GM18508 (cell line): ENCODE measurements at regions not wholly inside any gene's neighbourhood (a gene's known extent, or its start where the extent isn't known, plus 50 kb on each side); places are given as distances from the start of the nearest gene placed in this dataset.
"Not testable (repeated sequence)": the region's sequence is repeated elsewhere in the genome, so short reads cannot be mapped to it uniquely, and the experiment has no call there.

Experiments
- ATAC-seq: cut with Tn5 transposase; IDR thresholded peaks from one replicate; pipeline ENCODE4 v1.9.1; 2021; ENCODE audit warnings: moderate number of reproducible peaks; ENCODE audit not compliant: insufficient read depth, unreplicated experiment

GRCh38 chr4:11069581-11070211, 359.0 kb downstream of the HS3ST1 start:
- ATAC-seq = no peak

DNA sequence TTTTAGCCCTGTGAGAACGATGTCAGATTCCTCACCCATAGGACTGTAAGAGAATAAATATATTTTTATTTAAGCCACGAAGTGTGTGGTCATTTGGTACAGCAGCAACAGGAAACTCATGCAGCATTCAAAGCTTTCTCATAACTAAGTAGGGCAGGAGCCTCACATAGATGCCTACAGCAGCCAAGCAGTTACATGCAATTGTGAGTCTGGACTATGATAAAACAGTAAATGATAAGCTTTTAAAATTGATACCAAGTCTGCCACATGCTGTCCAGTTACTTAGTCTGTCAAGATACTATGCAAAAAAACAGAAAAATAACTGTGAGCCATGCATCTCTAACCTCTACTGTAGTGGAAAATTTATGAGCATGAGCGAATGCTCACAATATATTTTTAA, 359.6 kb downstream of the HS3ST1 start:
- no peak for ATAC-seq

- ATAC-seq = not testable (repeated sequence)
Observed at GRCh38 chr4:11066584-11066983, 362.1 kb downstream of the HS3ST1 start.

DNA sequence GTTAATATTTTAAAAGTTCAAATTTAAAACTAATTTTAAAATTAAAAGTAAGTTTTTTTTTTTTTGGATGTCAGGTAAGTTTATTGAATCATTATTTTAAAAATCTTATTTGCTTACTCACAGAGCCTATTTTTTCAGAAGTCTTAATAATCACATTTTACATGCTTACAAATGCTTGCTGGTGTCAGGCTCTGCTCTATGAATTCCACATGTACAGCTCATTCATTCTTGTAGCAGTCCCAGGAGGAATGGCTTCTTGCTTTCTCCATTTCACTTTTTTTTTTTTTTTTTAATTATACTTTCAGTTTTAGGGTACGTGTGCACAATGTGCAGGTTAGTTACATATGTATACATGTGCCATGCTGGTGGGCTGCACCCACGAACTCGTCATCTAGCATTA, 368.1 kb downstream of the HS3ST1 start:
- ATAC-seq = not testable (repeated sequence)

DNA sequence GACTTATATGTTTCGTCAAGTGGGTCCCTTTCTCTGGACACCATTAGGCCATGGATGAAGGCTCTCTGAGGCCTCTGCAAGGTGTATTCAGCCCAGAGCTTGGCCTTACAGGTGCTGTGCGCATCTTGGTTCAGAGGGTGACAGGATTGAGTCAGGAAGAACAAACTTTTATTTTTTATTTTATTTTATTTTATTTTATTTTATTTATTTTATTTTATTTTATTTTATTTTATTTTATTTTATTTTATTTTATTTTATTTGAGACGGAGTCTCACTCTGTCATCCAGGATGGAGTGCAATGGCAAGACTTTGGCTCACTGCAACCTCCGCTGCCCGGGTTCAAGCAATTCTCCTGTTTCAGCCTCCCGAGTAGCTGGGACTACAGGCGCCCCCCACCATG, 370.4 kb upstream of the CLNK start:
- not testable (repeated sequence) for ATAC-seq

- no peak for ATAC-seq
Observed at GRCh38 chr4:11053601-11054220, 369.1 kb upstream of the CLNK start.

DNA sequence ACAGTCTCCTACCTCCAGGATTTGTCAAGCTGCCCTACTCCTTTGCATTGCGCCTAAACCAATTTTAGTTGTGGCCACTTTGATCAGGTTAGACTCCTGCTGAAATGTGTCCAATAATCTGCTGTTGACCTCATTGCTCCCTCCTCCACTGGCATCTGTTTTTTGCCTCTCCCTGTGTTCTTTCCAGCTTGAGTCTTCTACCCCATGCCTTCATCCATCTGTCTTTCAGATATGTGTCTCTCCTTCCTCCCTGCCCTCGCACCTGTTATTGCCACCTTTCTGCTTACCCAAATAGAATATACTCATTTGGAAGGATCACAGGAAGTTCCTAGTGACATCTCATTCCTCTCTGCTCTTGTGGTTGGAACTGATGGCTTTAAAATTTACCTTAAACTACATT, 366.6 kb upstream of the CLNK start:
- ATAC-seq = no peak

DNA sequence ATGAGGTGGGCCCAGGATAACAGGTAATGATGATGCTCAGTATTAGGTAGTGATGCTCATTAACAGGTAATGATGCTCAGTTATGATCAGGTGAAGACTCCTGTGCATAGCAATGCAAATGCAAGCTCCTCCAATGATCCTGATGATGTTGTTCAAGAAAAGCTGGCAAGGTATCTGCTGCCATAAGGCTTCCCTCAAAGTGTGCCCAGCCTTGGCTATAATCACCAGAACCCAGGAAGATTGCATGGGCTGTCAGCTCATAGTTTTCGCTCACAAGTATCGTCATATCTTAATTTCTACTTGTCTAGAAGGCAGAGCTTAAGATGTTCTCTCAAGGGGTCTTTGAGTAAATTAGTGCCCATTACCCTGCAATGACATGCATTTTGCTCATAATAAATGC, 366.2 kb upstream of the CLNK start:
- ATAC-seq = no peak

DNA sequence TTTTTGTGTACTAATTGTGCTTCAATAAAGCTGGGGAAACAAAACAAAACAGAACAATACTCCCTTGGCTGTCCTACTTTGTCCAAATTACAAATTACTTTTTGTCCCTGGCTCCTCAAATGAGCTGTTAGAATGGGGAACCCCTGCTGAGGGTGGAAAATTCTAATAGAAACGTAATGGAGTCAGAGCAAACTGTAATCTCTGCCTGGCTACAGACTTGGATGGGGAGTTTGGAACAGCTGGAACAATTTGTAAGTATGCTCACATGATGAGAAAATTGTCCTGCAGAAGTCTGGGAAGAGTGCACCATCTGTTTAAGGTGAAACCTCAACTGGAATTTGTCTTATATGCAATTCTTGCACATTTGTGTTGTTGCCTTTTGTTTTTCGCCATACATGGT, 364.4 kb upstream of the CLNK start:
- no peak for ATAC-seq

DNA sequence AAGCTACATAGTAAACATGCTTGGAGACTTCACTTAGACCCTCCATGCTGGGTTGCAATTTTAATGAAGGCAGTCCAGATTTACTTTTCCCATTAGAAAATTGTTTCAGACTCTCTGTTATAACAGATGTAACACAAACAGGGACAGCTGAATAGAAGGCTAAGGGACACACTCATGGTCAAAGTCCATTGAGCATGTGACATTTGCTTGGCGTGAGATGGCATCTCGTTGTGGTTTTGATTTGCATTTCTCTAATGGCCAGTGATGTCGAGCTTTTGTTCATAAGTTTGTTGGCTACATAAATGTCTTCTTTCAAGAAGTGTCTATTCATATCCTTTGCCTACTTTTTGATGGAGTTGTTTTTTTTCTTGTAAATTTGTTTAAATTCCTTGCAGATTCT, 358.2 kb upstream of the CLNK start:
- ATAC-seq = no peak

- ATAC-seq = no peak
Observed at GRCh38 chr4:11039634-11040131, 355.1 kb upstream of the CLNK start.

DNA sequence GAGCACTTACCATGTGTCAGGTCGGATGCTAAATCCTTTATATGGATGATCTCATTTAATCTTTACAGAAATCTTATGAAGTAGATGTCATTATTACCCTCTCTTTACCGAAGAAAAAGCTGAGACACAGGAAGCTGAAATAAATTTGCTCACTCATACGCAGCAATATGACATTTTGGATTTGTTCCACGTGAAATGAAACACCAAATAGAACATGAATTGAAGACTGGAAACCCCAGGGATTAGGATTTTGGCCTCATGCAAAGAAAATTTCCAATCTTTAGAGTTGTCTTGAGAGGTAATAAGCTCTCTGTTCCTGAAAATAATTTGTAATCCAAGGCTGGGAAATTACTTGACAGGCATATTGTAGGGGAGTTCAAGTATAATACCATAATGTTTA, 354.4 kb upstream of the CLNK start:
- ATAC-seq = no peak

- no peak for ATAC-seq
Observed at GRCh38 chr4:11037637-11038036, 353.1 kb upstream of the CLNK start.

DNA sequence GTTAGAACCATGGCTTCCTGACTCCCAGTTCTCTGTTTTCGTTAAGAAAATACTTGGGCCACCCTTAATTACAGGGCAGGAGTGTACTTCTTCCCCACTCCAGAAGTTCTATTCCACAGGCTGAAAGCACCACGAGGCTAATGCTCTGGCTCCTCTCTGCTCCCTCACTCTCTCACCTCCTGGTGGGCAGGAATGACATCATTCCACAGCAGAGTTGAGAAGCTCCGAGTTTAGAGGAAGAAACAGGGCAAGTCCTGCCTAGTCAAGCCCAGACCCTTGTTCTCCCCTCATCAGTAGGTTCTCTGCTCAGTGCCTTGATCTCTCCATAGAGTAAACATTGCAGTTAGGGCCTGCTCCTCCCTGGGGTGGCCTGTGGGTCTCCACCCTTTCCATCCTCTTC, 343.8 kb upstream of the CLNK start:
- no peak for ATAC-seq

GRCh38 chr4:11021333-11021732, 336.8 kb upstream of the CLNK start:
- no peak for ATAC-seq

DNA sequence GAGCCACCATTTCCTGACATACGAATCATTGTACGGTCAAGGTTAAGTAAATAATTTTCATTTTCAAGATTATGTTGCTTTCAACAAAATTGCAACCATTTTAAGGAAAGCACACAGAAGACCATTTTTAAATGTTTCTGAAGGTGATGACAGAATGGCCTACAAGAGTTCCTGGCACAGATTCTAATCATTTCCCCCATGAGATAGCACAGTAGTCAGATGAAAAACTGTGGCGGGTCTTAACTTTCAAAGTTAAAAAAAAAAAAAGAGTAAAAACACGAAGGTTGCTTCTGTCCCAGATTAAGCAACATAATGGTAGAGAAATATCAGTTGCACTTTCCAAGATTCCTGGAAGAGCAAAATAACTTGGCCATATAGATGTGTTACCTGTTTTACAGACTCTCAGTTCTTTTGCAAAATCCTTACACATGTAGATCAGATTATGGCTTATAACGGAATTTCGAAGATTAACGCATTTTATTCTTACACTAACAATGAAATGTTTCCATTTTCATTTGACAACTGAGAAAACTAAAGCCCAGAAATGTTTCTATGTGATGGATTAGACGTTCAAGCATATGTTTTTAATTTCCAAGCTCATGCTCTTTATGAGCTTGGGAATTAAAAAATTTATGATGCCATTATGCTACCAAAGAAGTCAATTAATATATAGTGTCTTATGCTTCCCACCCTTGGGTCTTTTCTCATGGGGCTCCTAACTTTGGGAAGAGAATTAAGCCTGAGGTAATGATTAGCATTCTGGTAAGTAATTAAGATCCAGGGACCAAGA, 335.1 kb upstream of the CLNK start:
- no peak for ATAC-seq

DNA sequence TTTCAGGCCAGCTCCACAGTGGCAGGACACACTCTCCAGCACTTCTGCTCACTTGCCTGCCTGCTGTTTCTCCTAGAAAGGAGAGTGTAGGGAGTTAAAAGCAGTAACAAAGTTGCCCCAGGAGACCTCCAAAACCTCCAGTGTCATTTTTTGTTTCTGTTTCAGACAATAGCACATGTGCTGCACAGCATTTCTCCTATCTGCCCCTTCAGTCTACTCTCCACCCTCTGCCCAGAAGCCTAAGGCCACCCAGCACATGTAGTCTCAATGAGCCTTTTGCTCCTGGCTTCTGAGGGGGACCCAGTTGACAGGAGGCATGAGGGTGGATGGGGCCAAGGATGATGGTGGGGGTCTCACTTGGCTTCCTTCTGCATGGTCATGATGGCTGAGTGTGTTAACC, 329.6 kb upstream of the CLNK start:
- ATAC-seq = no peak

- no peak for ATAC-seq
Observed at GRCh38 chr4:11013094-11013664, 328.6 kb upstream of the CLNK start.

GRCh38 chr4:11011249-11011648, 326.7 kb upstream of the CLNK start:
- ATAC-seq = no peak

DNA sequence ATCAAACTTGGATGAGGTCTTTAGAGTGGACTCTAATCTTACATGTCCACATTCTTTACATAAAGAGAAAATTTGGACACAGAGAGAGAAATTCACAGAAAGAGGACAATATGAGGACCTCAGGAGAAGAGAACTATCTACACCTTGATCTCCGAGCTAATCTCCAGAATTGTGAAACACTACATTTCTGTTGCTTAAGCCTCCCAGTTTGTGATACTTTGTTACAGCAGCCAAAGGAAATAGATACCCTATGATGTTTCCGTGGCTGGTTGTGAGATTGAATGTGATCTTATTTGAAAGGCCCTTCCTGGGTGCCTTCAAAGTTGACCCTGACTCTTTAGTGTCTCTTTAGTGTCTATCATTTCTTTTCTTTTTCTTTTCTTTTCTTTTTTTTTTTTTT, 326.1 kb upstream of the CLNK start:
- ATAC-seq = no peak

DNA sequence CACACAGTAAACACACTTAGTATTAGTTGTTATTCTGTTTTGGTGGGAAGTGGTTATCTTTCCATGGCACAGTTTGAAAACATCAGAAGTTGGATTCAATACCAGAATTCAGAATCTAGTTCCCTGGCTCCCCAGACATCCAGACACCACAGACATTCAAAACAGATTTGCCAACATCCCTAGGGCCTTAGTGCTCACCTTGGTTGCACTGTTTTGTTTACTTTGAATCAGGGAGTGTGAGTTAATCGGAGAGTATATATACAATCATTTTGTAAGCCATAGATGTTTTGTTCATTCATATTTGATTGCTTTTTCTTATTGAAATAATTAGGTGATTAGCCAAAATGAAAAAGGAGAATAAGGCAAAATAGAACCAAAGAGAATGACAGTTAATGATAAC, 324.7 kb upstream of the CLNK start:
- ATAC-seq = no peak
